A172 (cell line): ENCODE measurements at regions not wholly inside any gene's neighbourhood (a gene's known extent, or its start where the extent isn't known, plus 50 kb on each side); places are given as distances from the start of the nearest gene placed in this dataset.

ENCODE experiments used
- DNase-seq: peaks from one replicate; pipeline ENCODE4 v3.0.0-alpha.2; 2015; ENCODE audit warnings: low spot score

- no peak for DNase-seq
Measured at GRCh38 chr1:30819244-30819571, 61.6 kb upstream of the LAPTM5 start.

GRCh38 chr1:30818568-30819243 is 61.1 kb upstream of the LAPTM5 start:
- no peak for DNase-seq

GRCh38 chr1:30817548-30817947 is 60.0 kb upstream of the LAPTM5 start:
- DNase-seq: no peak

GRCh38 chr1:30817077-30817438 is 59.5 kb upstream of the LAPTM5 start:
- no peak for DNase-seq

GRCh38 chr1:30816211-30817076 is 58.9 kb upstream of the LAPTM5 start:
- DNase-seq: peak; percentile 91

- DNase-seq: no peak
Measured at GRCh38 chr1:30815556-30815955, 58.0 kb upstream of the LAPTM5 start.

- DNase-seq: no peak
Measured at GRCh38 chr1:30814292-30814691, 56.7 kb upstream of the LAPTM5 start.

- DNase-seq: no peak
Measured at GRCh38 chr1:30812076-30812475, 54.5 kb upstream of the LAPTM5 start.

- DNase-seq: no peak
Measured at GRCh38 chr1:30811187-30811586, 53.6 kb upstream of the LAPTM5 start.

- DNase-seq: no peak
Measured at GRCh38 chr1:30810416-30811080, 53.0 kb upstream of the LAPTM5 start.

GRCh38 chr1:30809514-30810263 is 52.1 kb upstream of the LAPTM5 start:
- peak; percentile 61 for DNase-seq

- no peak for DNase-seq
Measured at GRCh38 chr1:30808067-30808662, 50.6 kb upstream of the LAPTM5 start.

- DNase-seq: no peak
Measured at GRCh38 chr1:30807318-30808066, 49.9 kb upstream of the LAPTM5 start.
